ENCODE measurements at regions not wholly inside any gene's neighbourhood (a gene's known extent, or its start where the extent isn't known, plus 50 kb on each side); places are given as distances from the start of the nearest gene placed in this dataset.

DNA sequence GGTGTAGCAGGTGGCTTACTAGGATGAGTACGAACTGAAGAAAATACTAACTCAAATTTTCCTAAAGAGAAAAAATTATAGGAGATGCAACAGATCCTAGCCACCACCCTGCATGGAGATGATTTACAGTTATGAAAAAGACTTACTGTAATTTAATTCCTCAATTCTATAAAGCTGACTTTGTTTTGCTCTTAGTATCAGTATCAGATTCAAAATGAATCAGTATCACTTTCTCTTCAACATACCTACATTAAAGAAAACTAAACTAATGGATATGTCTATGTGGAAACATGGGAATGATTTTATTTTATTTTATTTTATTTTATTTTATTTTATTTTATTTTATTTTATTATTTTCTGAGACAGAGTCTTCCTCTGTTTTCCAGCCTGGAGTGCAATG is 525.8 kb downstream of the NLGN4X start:
- no peak overlapping the region for H3K9ac ChIP-seq (ENCODE audit: low read length)
- no peak overlapping the region for H2AFZ ChIP-seq (ENCODE audit: low read length)
- no peak overlapping the region for H3K4me2 ChIP-seq (ENCODE audit: low read length)
- H3K9me2 ChIP-seq (ENCODE audit: low read depth, low read length): no peaks in the 10 kb centered on the region
- H3K4me1 ChIP-seq (ENCODE audit: insufficient read depth, low read length, severe bottlenecking): no peaks in the 10 kb centered on the region
- no peak overlapping the region for H3K4me3 ChIP-seq (ENCODE audit: low read depth, low read length, poor library complexity, severe bottlenecking)
- no peaks in the 10 kb centered on the region for H3K79me2 ChIP-seq (ENCODE audit: insufficient read depth, low read length)
- no peaks in the 10 kb centered on the region for H3K27me3 ChIP-seq (ENCODE audit: insufficient read depth, low read length)
- no peaks in the 10 kb centered on the region for H4K20me1 ChIP-seq (ENCODE audit: insufficient read depth, low read length)
- H3K9me3 ChIP-seq (ENCODE audit: low read length): no peaks in the 10 kb centered on the region
- H3F3A ChIP-seq (ENCODE audit: insufficient read depth, low read length): no peaks in the 10 kb centered on the region
- no peaks in the 10 kb centered on the region for H3K36me3 ChIP-seq (ENCODE audit: insufficient read depth, low read length)
- TF ChIP-seq, protein P1, sequence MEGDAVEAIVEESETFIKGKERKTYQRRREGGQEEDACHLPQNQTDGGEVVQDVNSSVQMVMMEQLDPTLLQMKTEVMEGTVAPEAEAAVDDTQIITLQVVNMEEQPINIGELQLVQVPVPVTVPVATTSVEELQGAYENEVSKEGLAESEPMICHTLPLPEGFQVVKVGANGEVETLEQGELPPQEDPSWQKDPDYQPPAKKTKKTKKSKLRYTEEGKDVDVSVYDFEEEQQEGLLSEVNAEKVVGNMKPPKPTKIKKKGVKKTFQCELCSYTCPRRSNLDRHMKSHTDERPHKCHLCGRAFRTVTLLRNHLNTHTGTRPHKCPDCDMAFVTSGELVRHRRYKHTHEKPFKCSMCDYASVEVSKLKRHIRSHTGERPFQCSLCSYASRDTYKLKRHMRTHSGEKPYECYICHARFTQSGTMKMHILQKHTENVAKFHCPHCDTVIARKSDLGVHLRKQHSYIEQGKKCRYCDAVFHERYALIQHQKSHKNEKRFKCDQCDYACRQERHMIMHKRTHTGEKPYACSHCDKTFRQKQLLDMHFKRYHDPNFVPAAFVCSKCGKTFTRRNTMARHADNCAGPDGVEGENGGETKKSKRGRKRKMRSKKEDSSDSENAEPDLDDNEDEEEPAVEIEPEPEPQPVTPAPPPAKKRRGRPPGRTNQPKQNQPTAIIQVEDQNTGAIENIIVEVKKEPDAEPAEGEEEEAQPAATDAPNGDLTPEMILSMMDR (IDR thresholded peaks at IDR 0.05; ENCODE audit: low read length): no peak
- no peak for TF ChIP-seq EZH2 (IDR thresholded peaks at IDR 0.05; ENCODE audit: borderline replicate concordance, low read length)
- no peak overlapping the region for H3K27ac ChIP-seq (ENCODE audit: low read depth, low read length, poor library complexity, severe bottlenecking)

DNA sequence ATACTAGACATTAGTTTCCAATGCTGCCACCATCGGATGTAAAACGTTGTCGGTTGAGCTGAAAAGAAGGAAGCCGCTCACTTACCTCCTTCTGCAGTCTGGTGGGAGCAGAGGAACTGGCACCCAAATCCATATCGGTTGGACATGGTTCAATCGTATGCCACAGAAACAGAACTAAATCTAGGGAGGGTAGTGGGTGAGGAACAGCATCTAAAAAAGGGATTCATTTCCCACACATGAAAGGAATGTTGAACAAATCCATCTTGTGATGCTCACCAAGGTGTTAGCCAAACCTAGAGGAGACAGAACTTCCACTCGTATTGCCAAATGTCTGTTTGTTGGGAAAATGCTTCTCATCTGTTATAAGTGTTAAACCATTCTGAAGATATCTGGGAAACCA is 532.7 kb downstream of the NLGN4X start:
- Histone ChIP-seq H3K9me3 (ENCODE audit: low read length) (no peaks in the 10 kb centered on the region), H3F3A (ENCODE audit: insufficient read depth, low read length) (no peaks in the 10 kb centered on the region), H3K9me2 (ENCODE audit: low read depth, low read length) (no peaks in the 10 kb centered on the region), H3K36me3 (ENCODE audit: insufficient read depth, low read length) (no peaks in the 10 kb centered on the region), H3K4me3 (ENCODE audit: low read depth, low read length, poor library complexity, severe bottlenecking) (no peak overlapping the region), H3K9ac (ENCODE audit: low read length) (no peak overlapping the region), H3K27me3 (ENCODE audit: insufficient read depth, low read length) (no peaks in the 10 kb centered on the region), H3K79me2 (ENCODE audit: insufficient read depth, low read length) (no peaks in the 10 kb centered on the region), H3K4me2 (ENCODE audit: low read length) (no peak overlapping the region), H4K20me1 (ENCODE audit: insufficient read depth, low read length) (no peaks in the 10 kb centered on the region), H2AFZ (ENCODE audit: low read length) (no peak overlapping the region), H3K27ac (ENCODE audit: low read depth, low read length, poor library complexity, severe bottlenecking) (no peak overlapping the region), H3K4me1 (ENCODE audit: insufficient read depth, low read length, severe bottlenecking) (no peaks in the 10 kb centered on the region)
- TF ChIP-seq, protein P1 (IDR thresholded peaks at IDR 0.05; ENCODE audit: low read length): no peak
- no peak for TF ChIP-seq EZH2 (IDR thresholded peaks at IDR 0.05; ENCODE audit: borderline replicate concordance, low read length)

DNA sequence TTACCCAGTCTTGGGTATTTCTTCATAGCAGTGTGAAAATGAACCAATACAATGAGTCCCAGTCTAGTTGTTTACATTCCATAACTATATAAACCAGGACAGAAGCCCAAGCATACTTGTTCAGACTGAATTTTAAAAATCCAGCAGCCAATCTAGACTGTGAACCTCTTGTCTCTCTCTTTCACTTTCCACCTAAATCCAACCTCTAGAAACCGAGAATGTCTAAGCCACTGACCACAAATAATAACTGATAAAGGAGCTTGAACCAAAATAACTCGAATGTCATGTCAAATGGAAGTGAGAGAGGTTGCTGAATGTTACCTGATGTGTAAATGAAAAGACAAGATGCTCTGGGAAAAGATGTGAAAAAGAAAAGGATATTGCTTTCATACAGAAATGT is 544.7 kb downstream of the NLGN4X start:
- Histone ChIP-seq H3K27me3 (ENCODE audit: insufficient read depth, low read length) (no peaks in the 10 kb centered on the region), H3K9me2 (ENCODE audit: low read depth, low read length) (no peaks in the 10 kb centered on the region), H3K4me3 (ENCODE audit: low read depth, low read length, poor library complexity, severe bottlenecking) (no peak overlapping the region), H3K9ac (ENCODE audit: low read length) (no peak overlapping the region), H3K27ac (ENCODE audit: low read depth, low read length, poor library complexity, severe bottlenecking) (no peak overlapping the region), H3F3A (ENCODE audit: insufficient read depth, low read length) (no peaks in the 10 kb centered on the region), H4K20me1 (ENCODE audit: insufficient read depth, low read length) (no peaks in the 10 kb centered on the region), H3K36me3 (ENCODE audit: insufficient read depth, low read length) (no peaks in the 10 kb centered on the region), H3K9me3 (ENCODE audit: low read length) (no peaks in the 10 kb centered on the region), H3K4me2 (ENCODE audit: low read length) (no peak overlapping the region), H2AFZ (ENCODE audit: low read length) (no peak overlapping the region), H3K79me2 (ENCODE audit: insufficient read depth, low read length) (no peaks in the 10 kb centered on the region), H3K4me1 (ENCODE audit: insufficient read depth, low read length, severe bottlenecking) (no peaks in the 10 kb centered on the region)
- TF ChIP-seq EZH2 (IDR thresholded peaks at IDR 0.05; ENCODE audit: borderline replicate concordance, low read length): no peak
- TF ChIP-seq, protein P1 (IDR thresholded peaks at IDR 0.05; ENCODE audit: low read length): no peak

Data from OCI-LY1 (cell line).